ENCODE measurements at regions not wholly inside any gene's neighbourhood (a gene's known extent, or its start where the extent isn't known, plus 50 kb on each side); places are given as distances from the start of the nearest gene placed in this dataset.

DNA sequence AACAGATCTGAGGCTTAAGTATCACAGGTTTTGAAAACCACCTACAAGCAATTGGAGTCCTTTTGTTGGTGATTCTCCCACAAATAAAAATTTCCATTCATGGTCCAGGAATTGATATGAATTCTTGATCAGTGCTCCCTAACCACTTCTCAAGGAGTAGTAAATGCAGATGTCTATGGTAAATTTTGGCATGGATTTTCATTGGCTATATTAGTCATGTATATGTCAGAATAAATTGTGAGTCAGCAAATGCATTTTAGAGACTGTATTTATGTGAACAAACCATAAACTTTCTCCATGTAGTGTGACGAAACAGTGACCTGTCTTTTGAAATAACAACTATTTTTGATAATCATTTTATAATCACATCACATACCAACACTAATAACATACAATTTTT is 611.1 kb downstream of the HTR1A start:
- DNase-seq (ENCODE audit: low read depth in 2 of 2): no peak

DNA sequence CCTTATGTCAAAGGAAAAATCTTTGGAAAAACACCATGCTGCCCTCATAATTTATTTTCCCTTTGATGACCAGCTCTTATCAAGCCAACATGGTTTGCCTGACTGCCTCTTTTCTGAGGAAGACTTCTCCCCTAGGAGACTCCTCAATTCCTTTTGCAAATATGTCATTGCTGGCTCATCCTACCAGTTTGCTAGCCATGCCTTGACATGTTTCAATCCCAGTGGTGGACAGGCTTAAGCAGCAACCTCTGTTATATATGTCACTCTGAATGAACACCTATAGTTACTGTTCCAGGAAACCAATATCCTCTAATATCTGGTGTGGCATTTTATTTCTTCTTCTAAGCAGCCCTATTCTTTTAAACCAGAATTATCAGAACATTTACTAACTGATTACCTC is 615.8 kb downstream of the HTR1A start:
- DNase-seq (ENCODE audit: low read depth in 2 of 2): no peak

DNA sequence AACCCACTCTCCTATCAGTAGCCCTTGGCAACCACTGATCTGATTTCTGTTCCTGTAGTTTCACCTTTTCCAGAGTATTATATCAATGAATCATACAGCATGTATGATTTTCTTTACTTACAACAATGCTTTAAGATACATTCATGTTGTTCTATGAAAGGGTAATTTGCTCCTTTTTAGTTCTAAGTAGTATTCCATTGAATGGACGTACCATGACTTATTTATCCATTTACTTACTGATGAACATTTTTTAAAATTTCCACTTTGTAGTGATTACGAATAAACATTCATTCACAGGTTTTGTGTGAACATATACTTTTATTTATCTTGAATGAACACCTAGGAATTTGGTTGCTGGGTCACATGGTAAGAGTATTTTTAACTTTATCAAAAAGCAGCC is 620.8 kb downstream of the HTR1A start:
- no peak for DNase-seq (ENCODE audit: low read depth in 2 of 2)

DNA sequence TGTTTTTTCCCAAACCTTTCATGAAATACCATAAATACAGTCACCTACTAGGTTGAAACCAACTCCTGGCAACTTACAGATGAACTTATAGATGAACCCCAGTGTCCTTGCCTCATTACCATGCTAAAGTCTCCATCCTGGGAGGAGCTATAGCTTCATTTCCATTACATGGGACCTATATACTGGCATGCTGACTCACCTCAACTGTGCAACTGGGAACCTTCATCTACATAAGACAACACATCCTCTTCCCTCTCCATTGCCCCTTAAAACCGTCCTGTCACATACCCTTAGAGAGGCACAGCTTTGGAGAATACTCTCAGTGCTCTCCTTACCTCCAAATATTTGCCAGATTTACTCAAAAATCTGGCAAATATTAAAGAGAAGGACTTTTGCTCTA is 638.3 kb downstream of the HTR1A start:
- no peak for DNase-seq (ENCODE audit: low read depth in 2 of 2)

GRCh38 chr5:63314551-63314950 is 647.7 kb downstream of the HTR1A start:
- DNase-seq (ENCODE audit: low read depth in 2 of 2): no peak

DNA sequence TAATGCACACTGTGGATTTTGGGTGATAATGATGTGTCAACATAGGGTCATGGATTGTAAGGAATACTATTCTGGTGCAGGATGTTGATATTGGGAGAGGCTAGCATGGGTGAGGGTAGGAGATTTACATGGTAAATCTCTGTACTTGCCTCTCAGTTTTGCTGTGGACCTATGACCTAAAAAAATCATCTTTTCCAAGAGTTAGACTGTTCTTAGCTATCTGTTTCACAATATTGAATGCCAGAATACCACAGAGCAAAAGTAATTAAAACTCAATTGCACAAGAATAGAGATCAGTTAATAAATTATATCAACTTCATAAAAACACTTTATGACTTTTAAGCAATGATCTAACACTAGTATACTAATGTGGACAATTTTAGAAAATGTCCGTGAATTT is 651.6 kb downstream of the HTR1A start:
- no peak for DNase-seq (ENCODE audit: low read depth in 2 of 2)

DNA sequence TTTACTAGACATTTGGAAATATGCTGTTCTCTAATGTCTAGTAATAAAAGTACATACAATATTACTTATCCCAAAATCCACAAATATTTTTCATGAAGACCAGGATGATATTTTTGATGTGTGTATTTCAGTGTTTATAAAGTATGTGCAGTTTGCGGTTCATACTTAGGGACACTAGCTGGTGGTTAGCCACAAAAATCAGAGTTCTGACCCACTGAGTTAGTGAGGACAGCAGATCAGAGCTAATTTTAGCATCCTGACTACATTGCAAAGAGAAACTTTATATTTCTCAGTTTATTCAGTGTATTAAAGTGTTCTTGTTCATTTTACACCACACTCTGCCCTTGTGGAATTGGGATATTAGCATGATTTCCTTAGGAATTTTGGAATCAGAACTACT is 655.3 kb downstream of the HTR1A start:
- no peak for DNase-seq (ENCODE audit: low read depth in 2 of 2)

DNA sequence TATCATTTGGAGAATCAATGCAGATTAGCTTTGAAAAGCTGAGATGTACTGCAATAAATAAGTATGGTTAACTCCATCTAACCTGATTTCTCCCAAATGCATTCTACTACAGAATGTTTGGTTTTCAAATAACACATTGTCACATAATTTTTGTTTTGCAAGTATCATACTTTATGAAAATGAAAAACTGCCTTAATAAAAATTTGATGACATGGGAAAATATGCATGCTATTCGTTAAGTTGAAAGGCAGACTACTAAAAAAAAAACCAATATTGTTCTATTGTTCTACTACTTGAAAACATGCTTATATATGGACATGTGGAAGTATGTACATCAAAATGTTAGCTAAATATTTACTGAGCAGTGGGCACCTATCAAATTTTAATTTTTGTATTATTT is 668.9 kb downstream of the HTR1A start:
- no peak for DNase-seq (ENCODE audit: low read depth in 2 of 2)

DNA sequence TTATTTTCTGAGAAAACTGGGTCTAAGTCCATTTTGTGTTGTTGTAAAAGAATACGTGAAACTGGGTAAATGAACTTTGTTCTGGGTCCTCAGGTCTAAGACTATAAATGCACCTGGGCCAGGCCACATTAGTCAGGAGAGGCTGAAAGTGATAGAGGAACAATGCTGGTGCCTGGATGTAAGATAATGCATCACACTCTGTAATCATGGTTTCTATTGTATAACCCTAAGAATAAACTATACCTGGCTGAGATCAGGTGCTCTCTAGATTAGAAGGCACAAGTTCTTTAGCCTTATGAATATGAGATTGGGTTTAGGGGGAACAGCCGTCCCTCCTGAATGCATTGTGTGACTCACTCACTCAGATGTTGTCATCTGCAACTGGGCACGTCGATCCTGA is 675.5 kb downstream of the HTR1A start:
- DNase-seq (ENCODE audit: low read depth in 2 of 2): no peak

- peak in 1 of 2 experiments; percentile 12 for DNase-seq (ENCODE audit: low read depth in 2 of 2)
Observed at GRCh38 chr5:63263411-63263810, 684.8 kb downstream of the LRRC70 start.

GRCh38 chr5:63262185-63262981 is 683.8 kb downstream of the LRRC70 start:
- peak; percentile 62 to 67 for DNase-seq (ENCODE audit: low read depth in 2 of 2)

DNA sequence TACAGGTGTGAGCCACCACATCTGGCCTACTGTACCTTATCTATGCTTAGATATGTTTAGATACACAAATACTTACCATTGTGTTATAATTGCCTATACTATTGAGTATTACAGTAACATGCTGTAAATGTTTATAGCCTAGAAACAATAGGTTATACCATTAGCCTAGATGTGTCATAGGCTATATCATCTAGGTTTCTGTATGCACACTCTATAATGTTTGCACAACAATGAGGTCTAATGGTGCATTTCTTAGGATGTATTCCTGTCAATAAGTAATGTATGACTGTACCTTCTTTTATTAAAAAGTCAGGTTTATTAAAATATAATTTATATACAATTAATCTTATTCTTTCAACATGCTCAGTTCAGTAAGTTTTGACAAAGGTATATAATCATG is 683.1 kb downstream of the LRRC70 start:
- no peak for DNase-seq (ENCODE audit: low read depth in 2 of 2)

GRCh38 chr5:63255594-63255993 is 677.0 kb downstream of the LRRC70 start:
- no peak for DNase-seq (ENCODE audit: low read depth in 2 of 2)

- DNase-seq (ENCODE audit: low read depth in 2 of 2): no peak
Observed at GRCh38 chr5:63250939-63251338, 672.3 kb downstream of the LRRC70 start.

GRCh38 chr5:63249960-63250359 is 671.3 kb downstream of the LRRC70 start:
- no peak for DNase-seq (ENCODE audit: low read depth in 2 of 2)

- no peak for DNase-seq (ENCODE audit: low read depth in 2 of 2)
Observed at GRCh38 chr5:63247651-63248050, 669.0 kb downstream of the LRRC70 start.

DNA sequence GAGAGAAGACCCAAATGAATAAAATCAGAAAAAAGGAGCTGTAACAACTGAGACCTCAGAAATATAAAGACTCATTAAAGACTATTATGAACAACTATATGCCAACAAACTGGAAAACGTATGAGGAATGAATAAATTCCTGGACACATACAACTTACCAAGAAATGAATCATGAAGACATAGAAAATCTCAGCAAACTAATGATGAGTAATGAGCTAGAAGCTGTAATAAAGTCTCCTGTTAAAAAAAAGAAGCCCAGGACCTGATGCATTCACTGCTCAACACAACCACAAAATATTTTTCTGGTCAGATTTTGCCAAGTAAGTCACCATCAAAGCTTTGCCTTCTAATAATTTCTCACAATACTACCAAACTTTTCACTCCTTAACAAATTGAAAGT is 666.7 kb downstream of the LRRC70 start:
- DNase-seq (ENCODE audit: low read depth in 2 of 2): peak in 1 of 2 experiments; percentile 8

DNA sequence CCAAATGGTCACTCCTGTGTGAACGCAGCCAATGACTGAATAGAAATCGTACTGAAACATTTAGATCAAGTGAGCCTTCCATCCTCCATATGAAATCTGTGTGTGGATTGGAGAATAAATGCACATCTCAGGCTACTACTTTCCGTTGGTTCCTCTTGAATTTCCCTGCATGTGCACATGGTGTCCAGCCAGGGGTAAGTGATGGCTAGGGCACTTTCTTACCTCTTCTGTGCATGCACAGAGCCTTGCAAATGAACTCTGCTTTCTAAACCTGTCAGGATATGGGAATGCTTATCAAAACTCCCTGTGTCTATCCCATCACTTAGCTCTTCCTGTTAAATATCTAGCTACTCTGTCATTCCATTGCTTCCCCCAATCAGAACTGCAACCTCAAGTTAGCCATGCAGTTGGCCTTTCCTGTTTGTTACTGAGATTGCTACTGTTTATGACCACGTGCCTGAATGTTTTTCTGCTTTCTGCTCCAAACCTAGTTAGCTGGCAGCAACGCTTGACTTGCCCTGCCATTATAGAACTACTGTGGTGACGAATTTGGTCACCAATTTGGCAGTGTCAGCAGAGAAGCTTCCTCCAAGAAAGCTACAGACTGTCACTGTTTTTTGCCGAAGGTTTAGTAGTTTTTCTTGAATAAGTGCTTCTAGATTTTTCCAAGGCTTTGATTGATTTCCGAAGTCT is 661.6 kb downstream of the LRRC70 start:
- no peak for DNase-seq (ENCODE audit: low read depth in 2 of 2)

GRCh38 chr5:63233911-63234310 is 655.3 kb downstream of the LRRC70 start:
- DNase-seq (ENCODE audit: low read depth in 2 of 2): peak in 1 of 2 experiments; percentile 6

DNA sequence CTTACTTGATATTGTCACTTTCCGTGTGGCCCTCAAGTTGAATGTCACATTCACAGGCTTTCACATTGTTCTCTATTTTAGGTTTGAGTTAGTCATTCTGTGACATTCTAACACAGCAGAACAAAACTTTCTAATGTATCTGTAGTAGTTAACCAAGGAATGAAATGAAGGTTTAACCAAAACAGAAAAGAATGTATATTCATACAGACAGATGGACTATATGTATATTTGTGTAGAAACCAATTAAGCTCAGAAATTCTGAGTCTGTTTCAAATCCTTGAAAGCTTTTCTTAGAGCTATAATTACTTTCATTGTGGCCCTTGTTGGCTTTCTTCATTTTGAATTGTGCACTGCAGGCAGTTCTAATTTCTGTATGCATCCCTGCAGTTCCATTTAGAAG is 654.7 kb downstream of the LRRC70 start:
- DNase-seq (ENCODE audit: low read depth in 2 of 2): no peak

DNA sequence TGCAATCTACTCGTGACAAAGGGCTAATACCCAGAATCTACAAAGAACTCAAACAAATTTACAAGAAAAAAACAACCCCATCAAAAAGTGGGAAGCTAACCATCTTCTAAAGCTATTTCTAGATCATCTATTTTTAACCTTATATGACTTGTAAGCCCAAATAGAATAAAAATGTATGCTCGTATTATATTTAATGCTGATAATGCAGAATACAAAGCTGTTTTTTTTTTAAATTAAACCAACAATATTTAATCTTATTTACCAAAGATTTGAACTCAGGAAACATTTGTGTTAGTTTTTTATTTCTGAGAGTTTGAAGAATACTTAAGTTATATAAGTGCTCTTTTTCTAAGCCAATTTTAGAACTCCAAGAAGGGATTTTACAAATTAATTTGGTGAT is 652.1 kb downstream of the LRRC70 start:
- no peak for DNase-seq (ENCODE audit: low read depth in 2 of 2)

- no peak for DNase-seq (ENCODE audit: low read depth in 2 of 2)
Observed at GRCh38 chr5:63228154-63228553, 649.5 kb downstream of the LRRC70 start.

DNA sequence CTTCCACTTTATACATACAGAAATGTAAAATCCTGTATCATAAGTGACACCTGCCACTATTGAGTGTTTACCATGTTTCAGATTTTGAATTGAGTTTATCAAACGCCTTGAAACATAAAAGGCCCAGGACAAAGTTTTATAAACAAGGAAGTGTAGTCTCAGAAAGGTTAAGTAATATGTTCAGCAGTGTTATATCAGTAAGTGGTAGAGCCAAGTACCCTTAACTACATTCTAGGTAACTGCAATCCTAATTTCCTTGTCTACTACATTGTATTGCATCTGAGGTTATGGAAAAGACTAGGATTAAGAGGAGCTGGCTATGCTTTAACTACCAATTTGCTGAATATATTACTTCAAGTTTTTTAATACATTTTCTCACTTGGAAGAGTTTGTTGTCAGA is 641.6 kb downstream of the LRRC70 start:
- no peak for DNase-seq (ENCODE audit: low read depth in 2 of 2)
